Ecto neural progenitor cell (in vitro differentiated cells): ENCODE measurements at regions not wholly inside any gene's neighbourhood (a gene's known extent, or its start where the extent isn't known, plus 50 kb on each side); places are given as distances from the start of the nearest gene placed in this dataset.

Experiments
- DNase-seq: peaks from one replicate; pipeline ENCODE4 v3.0.0-alpha.2; 2018; ENCODE audit warnings: low spot score

GRCh38 chr7:131109011-131109758 lies 218.5 kb upstream of the MKLN1 start:
- DNase-seq: no peak

- DNase-seq: peak; percentile 90
Observed at GRCh38 chr7:131109759-131110296, 217.8 kb upstream of the MKLN1 start.

DNA sequence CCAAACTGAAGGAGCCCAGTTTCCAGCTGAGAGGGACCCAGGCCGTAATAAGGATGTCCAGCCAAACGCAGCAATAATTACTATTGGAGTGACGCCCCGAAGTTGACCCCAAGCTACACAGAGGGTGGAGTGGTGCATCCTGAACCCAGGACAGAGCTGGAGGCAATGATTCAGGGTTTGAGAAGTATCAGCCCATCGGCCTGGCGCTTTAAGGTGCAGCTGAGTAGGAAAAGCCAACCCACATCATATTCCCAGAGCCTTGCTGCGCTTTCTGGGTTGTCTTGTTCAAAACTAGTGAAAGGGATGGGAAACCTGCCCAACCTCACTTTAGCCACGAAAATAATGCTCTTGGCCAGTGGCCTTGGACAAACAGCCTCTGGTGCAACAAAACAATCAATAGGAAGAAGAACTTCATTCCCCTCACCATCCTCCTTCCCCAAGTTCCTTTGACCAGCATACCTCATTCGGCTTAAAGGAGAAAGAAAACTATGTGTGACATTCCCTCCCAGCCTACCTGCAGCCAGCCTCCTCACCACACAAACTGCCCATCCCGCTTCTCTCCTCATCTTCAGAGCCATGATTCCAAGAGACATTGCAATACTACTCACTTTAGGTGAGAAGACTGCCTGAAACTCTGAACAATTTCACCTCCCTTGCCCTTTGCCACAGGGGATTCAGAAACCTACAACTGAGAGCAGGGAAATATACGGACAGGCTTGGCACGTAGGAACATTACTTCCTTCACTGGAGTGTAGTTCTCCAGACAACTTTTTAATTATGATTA lies 217.2 kb upstream of the MKLN1 start:
- DNase-seq: no peak

DNA sequence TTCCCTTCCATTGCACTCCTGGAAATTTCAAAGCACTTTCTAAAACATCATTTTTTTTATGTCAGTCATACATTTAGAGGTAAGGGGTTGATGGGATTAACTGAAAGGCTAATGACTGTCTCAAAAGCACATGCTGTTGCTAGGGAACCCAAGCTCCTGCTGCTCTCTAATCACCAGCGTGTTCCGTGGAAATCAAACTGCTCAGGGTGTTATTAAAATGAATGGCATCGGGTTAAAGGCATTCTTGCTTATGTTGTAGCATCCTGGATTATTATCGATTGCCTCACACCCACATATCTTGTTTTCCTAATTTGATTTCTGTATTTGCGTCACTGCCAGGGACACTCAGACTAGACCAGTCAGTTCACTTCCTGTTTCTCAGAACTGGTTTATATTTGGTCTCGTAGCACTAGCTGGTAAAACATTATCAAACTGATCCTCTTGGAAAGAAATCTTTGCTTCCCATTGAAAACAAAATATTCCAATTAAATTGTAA lies 216.5 kb upstream of the MKLN1 start:
- DNase-seq: no peak

GRCh38 chr7:131111792-131112191 lies 215.9 kb upstream of the MKLN1 start:
- DNase-seq: no peak

- no peak for DNase-seq
Observed at GRCh38 chr7:131112431-131112830, 215.2 kb upstream of the MKLN1 start.

- no peak for DNase-seq
Observed at GRCh38 chr7:131115340-131115739, 212.3 kb upstream of the MKLN1 start.

DNA sequence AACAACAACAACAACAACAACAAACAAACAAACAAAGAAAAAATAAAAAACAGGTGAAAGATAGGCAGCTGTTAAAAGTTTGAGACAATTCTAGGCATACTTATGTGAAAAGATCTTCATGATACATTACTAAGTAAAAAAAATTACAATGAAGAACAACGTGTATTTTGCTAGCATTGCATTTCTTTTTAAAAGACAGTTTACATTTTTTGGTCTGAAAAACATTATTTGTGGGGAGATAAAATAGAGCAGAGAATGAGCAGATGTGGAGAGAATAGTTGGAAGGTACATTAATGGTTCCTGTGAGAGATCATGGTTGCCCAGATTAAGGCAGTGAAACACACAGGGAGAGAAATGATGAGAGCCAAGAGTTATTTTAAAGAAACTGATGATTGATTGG lies 210.2 kb upstream of the MKLN1 start:
- no peak for DNase-seq

- DNase-seq: no peak
Observed at GRCh38 chr7:131119381-131119780, 208.3 kb upstream of the MKLN1 start.

DNA sequence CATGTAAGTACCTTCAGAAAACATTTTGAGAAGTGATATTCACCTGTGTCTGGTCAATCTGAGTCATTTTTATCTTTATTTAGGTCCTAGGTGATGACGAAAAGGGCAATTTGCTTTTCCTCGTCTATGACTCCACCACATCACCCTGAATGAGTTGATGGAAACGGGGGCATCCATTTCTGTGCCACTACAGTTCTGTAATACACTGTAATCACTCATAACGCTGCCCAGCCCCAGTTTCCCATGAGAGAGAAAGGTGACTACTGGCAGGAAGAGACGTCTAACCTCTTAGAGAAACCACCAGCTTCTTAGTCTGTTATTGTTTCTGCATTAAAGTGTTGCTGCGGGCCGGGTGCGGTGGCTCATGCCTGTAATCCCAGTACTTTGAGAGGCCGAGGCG lies 205.3 kb upstream of the MKLN1 start:
- DNase-seq: no peak

GRCh38 chr7:131124001-131124629 lies 203.6 kb upstream of the MKLN1 start:
- DNase-seq: no peak

DNA sequence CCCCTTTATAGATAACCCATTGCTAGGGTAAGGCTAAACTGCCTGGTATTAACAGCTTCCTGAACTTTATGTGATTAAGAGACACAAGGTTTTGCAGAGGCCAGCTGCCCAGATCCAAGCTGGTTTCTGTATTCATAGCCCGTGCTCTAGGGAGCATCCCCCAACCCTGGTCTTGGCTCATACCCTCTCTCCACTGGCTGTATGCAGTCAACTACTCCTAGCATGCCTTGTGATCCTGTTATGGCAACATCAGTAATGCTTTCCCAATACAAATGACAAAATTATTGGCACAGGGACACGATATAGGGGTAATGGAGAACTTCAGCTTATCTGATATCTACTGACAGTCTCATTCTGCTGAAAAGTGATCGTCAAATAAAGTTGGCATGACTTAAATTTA lies 202.8 kb upstream of the MKLN1 start:
- no peak for DNase-seq

- DNase-seq: no peak
Observed at GRCh38 chr7:131130324-131130723, 197.4 kb upstream of the MKLN1 start.

DNA sequence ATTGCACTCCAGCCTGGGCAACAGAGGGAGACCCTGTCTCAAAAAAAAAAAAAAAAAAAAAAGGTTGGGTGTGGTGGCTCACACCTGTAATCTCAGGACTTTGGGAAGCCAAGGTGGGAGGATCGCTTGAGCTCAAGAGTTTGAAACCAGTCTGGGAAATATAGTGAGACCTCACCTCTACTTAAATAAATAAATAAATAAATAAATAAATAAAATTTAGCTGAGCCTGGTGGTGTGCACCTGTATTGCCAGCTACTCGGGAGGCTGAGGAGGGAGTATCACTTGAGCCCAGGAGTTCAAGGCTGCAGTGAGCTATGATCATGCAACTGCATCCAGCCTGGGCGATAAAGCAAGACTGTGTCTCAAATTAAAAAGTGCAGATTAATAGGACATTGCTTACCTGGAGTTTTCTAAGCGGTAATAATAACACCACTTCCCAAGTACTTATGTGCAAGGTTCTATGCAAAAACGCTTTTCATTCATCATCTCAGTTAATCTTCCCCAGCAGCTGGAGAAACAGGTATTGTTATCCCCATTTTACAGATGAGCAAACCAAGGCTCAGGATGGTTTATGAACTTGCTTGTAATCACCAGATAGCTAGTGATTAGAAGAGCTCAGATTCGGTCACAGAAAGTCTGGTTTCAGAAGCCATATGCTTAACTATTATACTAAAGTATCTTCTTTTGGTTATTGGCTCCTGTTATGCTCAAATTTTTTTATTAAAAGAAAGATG lies 196.5 kb upstream of the MKLN1 start:
- no peak for DNase-seq

DNA sequence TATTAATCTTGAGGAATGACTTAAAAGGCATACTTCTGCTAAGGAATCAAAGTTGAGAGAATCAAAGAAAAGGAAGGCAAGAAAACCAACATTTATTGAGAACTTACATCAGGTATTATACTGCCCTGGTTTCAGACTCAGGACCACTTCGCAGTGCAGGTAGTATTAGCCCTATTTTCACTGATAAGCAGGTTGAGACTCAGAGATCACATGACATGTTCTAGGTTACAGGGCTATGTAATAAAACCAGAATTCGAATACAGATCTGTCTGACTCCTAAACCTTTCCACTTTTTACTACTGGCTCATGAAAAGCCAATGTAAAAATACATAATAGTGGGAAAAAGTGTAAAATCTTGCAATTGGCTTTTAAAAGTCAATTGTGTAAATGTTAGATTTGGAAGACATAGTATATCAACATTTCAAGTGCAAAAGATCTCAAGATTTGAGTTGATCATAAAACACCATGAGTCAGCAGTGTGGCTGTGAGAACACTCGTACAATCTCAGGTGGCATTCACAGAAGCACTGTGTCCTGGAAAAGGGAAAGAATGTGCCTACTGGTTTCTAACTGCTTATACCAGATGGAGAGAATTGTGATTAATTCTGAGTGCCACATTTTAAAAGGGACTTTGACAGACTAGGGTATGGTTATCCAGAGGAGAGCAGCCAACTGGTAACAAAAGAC lies 195.8 kb upstream of the MKLN1 start:
- DNase-seq: no peak

- no peak for DNase-seq
Observed at GRCh38 chr7:131139462-131139861, 188.2 kb upstream of the MKLN1 start.

DNA sequence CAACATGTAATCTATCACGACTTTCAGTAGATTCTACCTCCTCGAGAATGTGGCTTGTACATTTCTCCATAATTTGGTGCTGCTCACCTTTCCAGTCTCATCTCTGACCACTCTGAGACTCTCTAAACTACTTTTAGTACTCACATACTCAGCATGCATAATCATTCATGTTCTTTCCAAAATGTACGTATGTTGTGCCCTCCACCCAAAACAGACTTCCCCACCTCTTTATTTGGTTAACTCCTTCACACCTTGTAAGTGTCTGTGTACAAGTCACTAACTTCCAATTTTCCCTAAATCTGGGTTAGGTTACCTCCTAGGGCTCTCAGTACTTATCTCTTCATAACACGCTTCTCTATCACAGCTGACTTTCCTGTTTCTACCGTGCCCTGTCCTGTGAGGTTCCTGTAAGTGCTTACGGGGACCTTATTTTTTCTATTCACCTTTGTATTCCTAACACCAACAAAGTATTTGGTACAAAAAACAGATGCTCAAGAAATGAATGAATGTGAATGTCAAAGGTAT lies 186.2 kb upstream of the MKLN1 start:
- no peak for DNase-seq

- no peak for DNase-seq
Observed at GRCh38 chr7:131143869-131144268, 183.8 kb upstream of the MKLN1 start.

GRCh38 chr7:131145026-131145425 lies 182.7 kb upstream of the MKLN1 start:
- DNase-seq: no peak

DNA sequence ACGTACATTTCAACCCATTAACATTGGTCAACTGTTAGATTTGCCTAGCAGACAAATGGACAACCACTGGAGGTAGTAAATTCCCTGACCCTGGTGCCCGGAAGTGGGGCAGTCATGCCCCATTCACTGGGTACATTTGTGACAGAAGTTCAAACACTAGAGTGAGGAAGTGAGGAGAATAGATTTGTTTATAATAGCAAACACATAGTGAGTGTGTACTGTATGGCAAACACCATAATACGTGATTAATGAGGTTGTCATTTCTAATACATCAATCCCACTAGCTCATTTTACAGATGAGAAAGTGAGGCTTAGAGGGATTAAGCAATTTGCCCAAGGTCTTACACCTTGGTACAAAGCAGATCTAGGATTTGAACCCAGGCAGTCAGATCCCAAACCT lies 181.9 kb upstream of the MKLN1 start:
- no peak for DNase-seq

- DNase-seq: no peak
Observed at GRCh38 chr7:131147604-131148003, 180.1 kb upstream of the MKLN1 start.
